GM18858 (cell line): ENCODE measurements at regions not wholly inside any gene's neighbourhood (a gene's known extent, or its start where the extent isn't known, plus 50 kb on each side); places are given as distances from the start of the nearest gene placed in this dataset.
A peak's percentile ranks its signal among the peaks of the same experiment; 100 is the strongest.

Source experiments
- ATAC-seq: cut with Tn5 transposase; IDR thresholded peaks from one replicate; pipeline ENCODE4 v1.9.1; 2021; ENCODE audit not compliant: unreplicated experiment

- ATAC-seq, result no peak
Observed at GRCh38 chr6:74956559-74957428, 249.1 kb downstream of the COL12A1 start.

GRCh38 chr6:74953708-74954107 lies 252.1 kb downstream of the COL12A1 start:
- ATAC-seq, result no peak

- ATAC-seq, result no peak
Observed at GRCh38 chr6:74946961-74947360, 258.9 kb downstream of the COL12A1 start.

- ATAC-seq, result no peak
Observed at GRCh38 chr6:74942130-74942529, 263.7 kb downstream of the COL12A1 start.

GRCh38 chr6:74941424-74941823 lies 264.4 kb downstream of the COL12A1 start:
- no peak for ATAC-seq

- no peak for ATAC-seq
Observed at GRCh38 chr6:74939721-74940620, 265.9 kb downstream of the COL12A1 start.

- ATAC-seq, result no peak
Observed at GRCh38 chr6:74939151-74939708, 266.6 kb downstream of the COL12A1 start.

GRCh38 chr6:74937936-74938335 lies 267.9 kb downstream of the COL12A1 start:
- ATAC-seq, result no peak

- ATAC-seq, result no peak
Observed at GRCh38 chr6:74936886-74937285, 269.0 kb downstream of the COL12A1 start.

- no peak for ATAC-seq
Observed at GRCh38 chr6:74932232-74932888, 273.5 kb downstream of the COL12A1 start.

GRCh38 chr6:74931558-74931957 lies 274.3 kb downstream of the COL12A1 start:
- ATAC-seq, result no peak

- no peak for ATAC-seq
Observed at GRCh38 chr6:74928203-74928602, 277.6 kb downstream of the COL12A1 start.

- ATAC-seq, result no peak
Observed at GRCh38 chr6:74927299-74927698, 278.6 kb downstream of the COL12A1 start.

- ATAC-seq, result peak; percentile 72
Observed at GRCh38 chr6:74925683-74926082, 280.2 kb downstream of the COL12A1 start.

- ATAC-seq, result no peak
Observed at GRCh38 chr6:74914888-74915287, 291.0 kb downstream of the COL12A1 start.

GRCh38 chr6:74912234-74912633 lies 293.6 kb downstream of the COL12A1 start:
- no peak for ATAC-seq

GRCh38 chr6:74902846-74903245 lies 303.0 kb downstream of the COL12A1 start:
- ATAC-seq, result no peak

GRCh38 chr6:74902089-74902488 lies 303.8 kb downstream of the COL12A1 start:
- no peak for ATAC-seq

- no peak for ATAC-seq
Observed at GRCh38 chr6:74901576-74901975, 304.3 kb downstream of the COL12A1 start.

- no peak for ATAC-seq
Observed at GRCh38 chr6:74899416-74899815, 306.4 kb downstream of the COL12A1 start.

GRCh38 chr6:74892091-74892490 lies 313.8 kb downstream of the COL12A1 start:
- no peak for ATAC-seq
